ENCODE measurements at regions not wholly inside any gene's neighbourhood (a gene's known extent, or its start where the extent isn't known, plus 50 kb on each side); places are given as distances from the start of the nearest gene placed in this dataset.

DNA sequence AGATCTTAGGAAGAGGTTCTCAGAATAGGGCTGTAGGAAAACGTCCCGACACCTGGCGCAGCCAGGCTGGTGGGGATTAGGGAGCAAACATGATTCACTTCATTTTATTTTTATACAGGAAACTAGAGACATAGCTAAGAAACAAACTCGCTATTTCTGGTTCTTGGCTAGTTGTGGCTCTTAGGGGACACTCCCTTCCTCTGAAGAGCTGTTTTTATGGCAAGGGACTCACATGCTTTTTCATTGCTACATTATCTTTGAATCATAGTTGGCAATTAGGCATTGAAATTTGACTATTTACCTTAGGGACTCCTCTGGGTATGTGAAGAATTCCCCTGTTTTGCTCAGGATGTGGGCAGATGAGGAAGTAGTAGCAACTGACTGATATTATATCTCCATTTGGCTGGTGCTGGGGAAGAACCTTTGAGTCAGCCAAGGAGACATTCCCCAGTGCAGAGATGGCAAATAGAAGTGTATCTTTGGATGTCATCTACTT lies 174.5 kb downstream of the SMIM20 start:
- Histone ChIP-seq H3K4me3 (replicated peaks; ENCODE audit: insufficient read depth, low read length) (no peak overlapping the region), H3K27me3 (ENCODE audit: insufficient read depth, poor library complexity, severe bottlenecking) (no peaks in the 10 kb centered on the region), H3K27ac (replicated peaks) (no peak overlapping the region)
- DNase-seq (ENCODE audit: low read depth in 1 of 2, low spot score in 1 of 2): no peak
- TF ChIP-seq GABPA (IDR thresholded peaks at IDR 0.05; ENCODE audit: low read depth) (no peak), SPI1 (IDR thresholded peaks at IDR 0.05; ENCODE audit: borderline replicate concordance, low read depth) (no peak), POLR2AphosphoS5 (IDR thresholded peaks at IDR 0.05; ENCODE audit: low read depth) (no peak)
- TF ChIP-seq, protein P1, sequence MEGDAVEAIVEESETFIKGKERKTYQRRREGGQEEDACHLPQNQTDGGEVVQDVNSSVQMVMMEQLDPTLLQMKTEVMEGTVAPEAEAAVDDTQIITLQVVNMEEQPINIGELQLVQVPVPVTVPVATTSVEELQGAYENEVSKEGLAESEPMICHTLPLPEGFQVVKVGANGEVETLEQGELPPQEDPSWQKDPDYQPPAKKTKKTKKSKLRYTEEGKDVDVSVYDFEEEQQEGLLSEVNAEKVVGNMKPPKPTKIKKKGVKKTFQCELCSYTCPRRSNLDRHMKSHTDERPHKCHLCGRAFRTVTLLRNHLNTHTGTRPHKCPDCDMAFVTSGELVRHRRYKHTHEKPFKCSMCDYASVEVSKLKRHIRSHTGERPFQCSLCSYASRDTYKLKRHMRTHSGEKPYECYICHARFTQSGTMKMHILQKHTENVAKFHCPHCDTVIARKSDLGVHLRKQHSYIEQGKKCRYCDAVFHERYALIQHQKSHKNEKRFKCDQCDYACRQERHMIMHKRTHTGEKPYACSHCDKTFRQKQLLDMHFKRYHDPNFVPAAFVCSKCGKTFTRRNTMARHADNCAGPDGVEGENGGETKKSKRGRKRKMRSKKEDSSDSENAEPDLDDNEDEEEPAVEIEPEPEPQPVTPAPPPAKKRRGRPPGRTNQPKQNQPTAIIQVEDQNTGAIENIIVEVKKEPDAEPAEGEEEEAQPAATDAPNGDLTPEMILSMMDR (IDR thresholded peaks at IDR 0.05; ENCODE audit: insufficient read depth, low read length): no peak
- TF ChIP-seq, protein P2, sequence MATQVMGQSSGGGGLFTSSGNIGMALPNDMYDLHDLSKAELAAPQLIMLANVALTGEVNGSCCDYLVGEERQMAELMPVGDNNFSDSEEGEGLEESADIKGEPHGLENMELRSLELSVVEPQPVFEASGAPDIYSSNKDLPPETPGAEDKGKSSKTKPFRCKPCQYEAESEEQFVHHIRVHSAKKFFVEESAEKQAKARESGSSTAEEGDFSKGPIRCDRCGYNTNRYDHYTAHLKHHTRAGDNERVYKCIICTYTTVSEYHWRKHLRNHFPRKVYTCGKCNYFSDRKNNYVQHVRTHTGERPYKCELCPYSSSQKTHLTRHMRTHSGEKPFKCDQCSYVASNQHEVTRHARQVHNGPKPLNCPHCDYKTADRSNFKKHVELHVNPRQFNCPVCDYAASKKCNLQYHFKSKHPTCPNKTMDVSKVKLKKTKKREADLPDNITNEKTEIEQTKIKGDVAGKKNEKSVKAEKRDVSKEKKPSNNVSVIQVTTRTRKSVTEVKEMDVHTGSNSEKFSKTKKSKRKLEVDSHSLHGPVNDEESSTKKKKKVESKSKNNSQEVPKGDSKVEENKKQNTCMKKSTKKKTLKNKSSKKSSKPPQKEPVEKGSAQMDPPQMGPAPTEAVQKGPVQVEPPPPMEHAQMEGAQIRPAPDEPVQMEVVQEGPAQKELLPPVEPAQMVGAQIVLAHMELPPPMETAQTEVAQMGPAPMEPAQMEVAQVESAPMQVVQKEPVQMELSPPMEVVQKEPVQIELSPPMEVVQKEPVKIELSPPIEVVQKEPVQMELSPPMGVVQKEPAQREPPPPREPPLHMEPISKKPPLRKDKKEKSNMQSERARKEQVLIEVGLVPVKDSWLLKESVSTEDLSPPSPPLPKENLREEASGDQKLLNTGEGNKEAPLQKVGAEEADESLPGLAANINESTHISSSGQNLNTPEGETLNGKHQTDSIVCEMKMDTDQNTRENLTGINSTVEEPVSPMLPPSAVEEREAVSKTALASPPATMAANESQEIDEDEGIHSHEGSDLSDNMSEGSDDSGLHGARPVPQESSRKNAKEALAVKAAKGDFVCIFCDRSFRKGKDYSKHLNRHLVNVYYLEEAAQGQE (IDR thresholded peaks at IDR 0.05; ENCODE audit: insufficient replicate concordance, low read depth): no peak

DNA sequence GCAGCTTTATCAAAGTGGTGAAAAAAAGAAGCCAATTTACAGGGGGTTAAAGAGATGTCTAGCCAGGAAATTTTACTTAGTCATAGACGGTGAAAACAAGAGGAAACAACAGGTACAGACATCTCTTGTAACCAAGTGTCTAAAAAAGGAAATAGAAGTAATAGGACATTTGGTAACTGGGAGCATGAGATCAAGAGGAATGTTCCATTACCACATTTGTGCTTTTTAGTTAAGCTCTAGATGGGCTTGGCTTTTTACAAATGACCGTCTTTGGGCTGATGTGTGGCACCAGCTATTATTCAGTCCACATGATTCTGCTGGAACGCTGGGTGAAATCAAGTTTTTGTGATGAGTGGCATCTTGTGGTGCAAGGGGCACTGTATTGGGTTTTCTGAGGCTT lies 179.5 kb downstream of the SMIM20 start:
- no peak for DNase-seq (ENCODE audit: low read depth in 1 of 2, low spot score in 1 of 2)
- peak overlapping the region; percentile 36 for H3K27ac ChIP-seq (replicated peaks)
- H3K27me3 ChIP-seq (ENCODE audit: insufficient read depth, poor library complexity, severe bottlenecking): no peaks in the 10 kb centered on the region
- H3K4me3 ChIP-seq (replicated peaks; ENCODE audit: insufficient read depth, low read length): no peak overlapping the region
- TF ChIP-seq GABPA (IDR thresholded peaks at IDR 0.05; ENCODE audit: low read depth) (no peak), POLR2AphosphoS5 (IDR thresholded peaks at IDR 0.05; ENCODE audit: low read depth) (no peak), SPI1 (IDR thresholded peaks at IDR 0.05; ENCODE audit: borderline replicate concordance, low read depth) (no peak)
- TF ChIP-seq, protein P1 (IDR thresholded peaks at IDR 0.05; ENCODE audit: insufficient read depth, low read length): no peak
- TF ChIP-seq, protein P2 (IDR thresholded peaks at IDR 0.05; ENCODE audit: insufficient replicate concordance, low read depth): no peak

DNA sequence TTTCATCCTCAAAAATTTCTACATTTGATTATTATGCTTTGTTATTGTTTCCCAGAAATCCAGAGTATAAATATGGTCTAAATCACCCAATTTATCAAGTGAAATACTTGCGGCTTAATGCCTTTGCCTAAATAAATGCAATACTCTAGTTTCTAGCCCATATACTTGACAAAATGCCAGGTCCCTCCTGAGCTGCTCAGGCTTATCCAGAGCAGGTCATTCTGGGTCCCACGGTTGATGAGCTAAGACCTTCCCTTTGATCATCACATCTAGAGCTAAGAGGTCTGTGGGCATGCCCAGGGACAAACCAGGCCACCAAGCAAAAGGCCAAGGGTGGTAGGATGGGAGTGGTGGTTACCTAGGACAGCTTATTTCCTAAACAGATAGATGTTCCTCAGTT lies 180.1 kb downstream of the SMIM20 start:
- TF ChIP-seq, protein P1 (IDR thresholded peaks at IDR 0.05; ENCODE audit: insufficient read depth, low read length): no peak
- TF ChIP-seq, protein P2 (IDR thresholded peaks at IDR 0.05; ENCODE audit: insufficient replicate concordance, low read depth): no peak
- Histone ChIP-seq H3K4me3 (replicated peaks; ENCODE audit: insufficient read depth, low read length) (no peak overlapping the region), H3K27ac (replicated peaks) (no peak overlapping the region), H3K27me3 (ENCODE audit: insufficient read depth, poor library complexity, severe bottlenecking) (no peaks in the 10 kb centered on the region)
- no peak for DNase-seq (ENCODE audit: low read depth in 1 of 2, low spot score in 1 of 2)

Measured in HL-60 (cell line).